HepG2 (cell line): ENCODE measurements at regions not wholly inside any gene's neighbourhood (a gene's known extent, or its start where the extent isn't known, plus 50 kb on each side); places are given as distances from the start of the nearest gene placed in this dataset.
"Not testable (repeated sequence)": the region's sequence is repeated elsewhere in the genome, so short reads cannot be mapped to it uniquely, and the experiment has no call there.

Experiments
- ATAC-seq: fragments of 200-7000 bp; cut with Tn5 transposase; 3 replicates; pipeline ENCODE4 v1.9.1; 2020; ENCODE audit warnings: mild to moderate bottlenecking, moderate library complexity
- BruUV-seq: library from RNA; stranded (reverse); fragments of 400-500 nt; replicated peaks from 2 replicates; lab custom pipeline; 2021; lab: Mats Ljungman, UMichigan
- CTCF ChIA-PET: fragments of 300-600 bp; formaldehyde crosslinking; extraction: SDS; loops from one replicate; lab custom pipeline; 2021; ENCODE audit warnings: low total read pairs, inconsistent platforms, low intra/inter-chr PET ratio; lab: Yijun Ruan, JAX
- POLR2A ChIA-PET: fragments of 350-600 bp; sonication (Branson Sonifier 250); formaldehyde crosslinking; loops from one replicate; lab custom pipeline; 2020; ENCODE audit warnings: antibody characterized with exemption, inconsistent platforms; lab: Yijun Ruan, JAX
- DNase-seq: peaks from one replicate; pipeline ENCODE4 v3.0.0-alpha.2; 2015; ENCODE audit warnings: low spot score
- FAIRE-seq: peaks from 3 replicates; lab custom pipeline; 2011; peaks lifted over from hg19 to GRCh38; lab: Jason Lieb, UNC
- H2AFZ ChIP-seq: one replicate; pipeline ENCODE4 v1.6.1; 2011; ENCODE audit warnings: low read length, inconsistent platforms
- H3K27ac ChIP-seq: fragments of 300-600 bp; 3 replicates; pipeline ENCODE4 v1.8.0; 2011; ENCODE audit warnings: mixed run types, mild to moderate bottlenecking, mixed read lengths, low read length, inconsistent platforms; ENCODE audit not compliant: insufficient read depth; ENCODE audit errors: extremely low read length
- H3K27me3 ChIP-seq, 2 experiments: fragments of 200-600 bp in 1 of 2; 2 replicates in 1 of 2; 3 replicates in 1 of 2; pipeline versions ENCODE4 v1.6.0 to v1.8.0; 2011; ENCODE audit warnings: low read length in 2 of 2, mild to moderate bottlenecking in 2 of 2, moderate library complexity in 2 of 2, inconsistent platforms in 1 of 2; ENCODE audit not compliant: insufficient read depth in 2 of 2, control insufficient read depth in 1 of 2
- H3K36me3 ChIP-seq, 2 experiments: fragments of 200-600 bp in 1 of 2; replicated peaks in 1 of 2; 2 replicates in 1 of 2; 3 replicates in 1 of 2; pipeline versions ENCODE4 v1.5.1 to v1.8.0; 2011; ENCODE audit warnings: low read length in 2 of 2, inconsistent platforms in 1 of 2; ENCODE audit not compliant: insufficient read depth in 2 of 2, control insufficient read depth in 1 of 2
- H3K4me1 ChIP-seq: 2 replicates; pipeline ENCODE4 v1.5.1; 2012; ENCODE audit warnings: low read length, inconsistent platforms; ENCODE audit not compliant: insufficient read depth
- H3K4me2 ChIP-seq: 2 replicates; pipeline ENCODE4 v1.6.0; 2011; ENCODE audit warnings: low read depth, low read length, inconsistent platforms
- H3K4me3 ChIP-seq, 3 experiments: fragments of 200-600 bp in 1 of 3; sonication (generic), shearing (Covaris generic) in 1 of 3; replicated peaks in 1 of 3; 2 replicates each; pipeline ENCODE4 v1.5.1; 2011 to 2016; ENCODE audit warnings: low read length in 3 of 3, inconsistent platforms in 2 of 3, low read depth in 2 of 3, mild to moderate bottlenecking in 2 of 3, control low read depth in 1 of 3, mixed read lengths in 1 of 3; ENCODE audit not compliant: insufficient read depth in 1 of 3
- H3K79me2 ChIP-seq: one replicate; pipeline ENCODE4 v1.6.1; 2011; ENCODE audit warnings: low read length, inconsistent platforms; ENCODE audit not compliant: insufficient read depth
- H3K9ac ChIP-seq: 2 replicates; pipeline ENCODE4 v1.6.0; 2011; ENCODE audit warnings: mild to moderate bottlenecking, low read depth, low read length, inconsistent platforms; ENCODE audit not compliant: insufficient read depth
- H3K9me3 ChIP-seq: 2 replicates; pipeline ENCODE4 v1.5.1; 2012; ENCODE audit warnings: mild to moderate bottlenecking, low read length
- H4K20me1 ChIP-seq: 2 replicates; pipeline ENCODE4 v1.6.0; 2011; ENCODE audit warnings: inconsistent platforms, mild to moderate bottlenecking, low read length, moderate library complexity; ENCODE audit not compliant: insufficient read depth
- STAG1 ChIP-seq: sonication (generic); formaldehyde crosslinking; IDR thresholded peaks from 2 replicates; pipeline ENCODE4 v1.4.0; 2020; ENCODE audit warnings: missing genetic modification reagents
- WGBS: methylation state at CpG from one replicate; pipeline ENCODE4 v1.1.6; 2017; ENCODE audit warnings: low lambda C conversion rate; 5-methylcytosine and 5-hydroxymethylcytosine counted together
- in situ Hi-C: cut with HindIII; loops from 2 replicates; pipeline ENCODE4 v1.10.0; 2017; ENCODE audit warnings: low pct_unique_long_range_greater_than_20kb; ENCODE audit not compliant: extremely low pct_ligation_motif_present
- intact Hi-C: fragments of 100-400 bp; cut with micrococcal nuclease; formaldehyde crosslinking; loops from one replicate; pipeline ENCODE4 v1.10.0; 2022; ENCODE audit not compliant: unreplicated experiment

DNA sequence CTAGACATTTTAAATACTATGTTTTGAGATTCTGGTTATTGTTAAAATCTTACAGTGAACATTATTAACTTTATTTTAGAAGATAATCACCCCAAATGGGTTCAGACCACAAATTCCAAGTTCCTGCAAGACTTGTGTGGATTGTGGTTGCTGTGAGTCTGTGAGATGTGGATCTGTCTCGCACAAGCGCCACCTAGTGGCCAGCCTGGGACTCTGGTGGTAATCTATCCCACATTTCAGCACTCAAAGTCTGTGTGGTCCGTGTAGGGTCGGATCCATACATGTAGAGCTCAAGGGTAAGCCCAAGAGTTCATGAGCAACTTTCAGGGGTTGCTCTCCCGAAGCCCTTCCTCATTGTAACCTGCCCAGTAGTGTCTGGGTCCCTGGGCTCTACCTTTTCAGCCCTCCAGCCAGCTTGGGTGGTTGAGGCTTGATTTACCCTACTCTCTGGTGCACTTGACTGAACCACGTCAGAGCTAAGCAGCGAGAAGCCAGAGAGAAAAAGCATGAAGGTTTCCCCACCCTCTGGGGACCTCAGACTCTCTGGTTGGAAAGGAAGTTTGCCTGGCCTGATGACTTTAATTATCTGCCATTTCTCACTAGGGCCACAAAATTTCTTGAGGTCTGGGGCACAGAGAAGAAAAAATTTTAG is 129.2 kb downstream of the ARHGAP11B start:
- H3K9ac ChIP-seq, H3K27me3 ChIP-seq, H3K4me3 ChIP-seq, POLR2A ChIA-PET, H2AFZ ChIP-seq, H4K20me1 ChIP-seq, H3K79me2 ChIP-seq, CTCF ChIA-PET, in situ Hi-C loops, H3K36me3 ChIP-seq, H3K4me2 ChIP-seq, H3K9me3 ChIP-seq, DNase-seq, BruUV-seq, intact Hi-C loops, H3K27ac ChIP-seq, H3K4me1 ChIP-seq: not testable (repeated sequence)
- TF ChIP-seq STAG1 (CRISPR knock-in tag): peak; percentile 6; the same call in 1 of the 2 replicates
- 0% methylated on average over 2 of the region's 7 CpGs for WGBS
- ATAC-seq (peak; percentile 93), FAIRE-seq (peak; percentile 98)

DNA sequence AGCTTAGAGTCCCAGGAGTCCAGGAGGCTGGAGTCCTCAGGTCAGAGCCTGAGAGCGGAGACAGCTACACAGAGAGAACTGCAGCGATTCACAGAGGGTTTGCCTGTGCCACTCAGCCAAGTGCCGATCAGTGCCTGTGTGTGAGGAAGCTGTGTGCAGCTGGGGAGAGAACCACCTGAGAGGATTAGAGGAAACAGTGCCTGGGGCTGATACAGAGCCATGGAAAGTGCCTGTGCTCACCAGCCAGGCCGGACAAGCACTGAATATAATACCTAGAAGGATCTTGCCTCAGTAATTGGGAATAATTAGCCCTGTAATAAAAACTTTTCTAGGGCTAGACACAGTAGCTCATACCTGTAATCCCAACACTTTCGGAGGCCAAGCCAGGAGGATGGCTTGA is 134.7 kb downstream of the ARHGAP11B start:
- H3K4me3 ChIP-seq, H3K36me3 ChIP-seq, H4K20me1 ChIP-seq, H3K79me2 ChIP-seq, in situ Hi-C loops, H3K27me3 ChIP-seq, BruUV-seq, DNase-seq, H3K4me1 ChIP-seq, H3K4me2 ChIP-seq, intact Hi-C loops, FAIRE-seq, H3K9ac ChIP-seq, H3K27ac ChIP-seq, H2AFZ ChIP-seq, CTCF ChIA-PET, ATAC-seq, POLR2A ChIA-PET, H3K9me3 ChIP-seq: not testable (repeated sequence)
- WGBS: 100% methylated on average over 5 of the region's 5 CpGs

DNA sequence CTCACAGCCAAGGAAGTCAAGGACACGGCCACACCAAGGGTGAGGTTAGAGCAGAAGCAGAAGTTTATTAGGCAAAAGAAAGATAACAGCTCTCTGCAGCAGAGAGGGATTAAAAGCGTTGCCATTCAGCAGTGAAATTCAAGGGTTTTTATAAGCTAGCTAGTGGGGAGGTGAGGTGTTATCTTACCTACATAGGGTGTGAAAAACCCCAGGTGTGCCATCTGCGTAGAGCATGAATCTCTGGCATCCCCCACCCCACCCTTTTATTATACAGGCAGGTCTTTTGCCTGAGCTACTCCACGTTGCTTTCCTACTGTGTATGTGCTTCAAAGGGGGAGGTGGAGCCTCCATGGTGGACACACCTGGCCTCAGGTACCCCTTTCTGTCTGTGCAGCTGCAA is 135.4 kb downstream of the ARHGAP11B start:
- intact Hi-C loops, DNase-seq, H3K4me1 ChIP-seq, H3K9me3 ChIP-seq, H3K79me2 ChIP-seq, BruUV-seq, CTCF ChIA-PET, H3K4me3 ChIP-seq, POLR2A ChIA-PET, H3K9ac ChIP-seq, H2AFZ ChIP-seq, in situ Hi-C loops, H4K20me1 ChIP-seq, H3K36me3 ChIP-seq, FAIRE-seq, H3K27me3 ChIP-seq, H3K4me2 ChIP-seq, ATAC-seq, H3K27ac ChIP-seq: not testable (repeated sequence)
- WGBS: 100% methylated on average over 2 of the region's 4 CpGs

GRCh38 chr15:30769390-30770124 is 134.2 kb upstream of the FAN1 start:
- CTCF ChIA-PET, ATAC-seq, H3K27me3 ChIP-seq, H3K4me1 ChIP-seq, H3K9me3 ChIP-seq, BruUV-seq, H3K79me2 ChIP-seq, FAIRE-seq, DNase-seq, H3K4me3 ChIP-seq, intact Hi-C loops, H3K9ac ChIP-seq, POLR2A ChIA-PET, H3K4me2 ChIP-seq, H3K36me3 ChIP-seq, in situ Hi-C loops, H2AFZ ChIP-seq, H3K27ac ChIP-seq, H4K20me1 ChIP-seq: not testable (repeated sequence)
- 96% methylated on average over 9 of the region's 12 CpGs for WGBS
